ENCODE measurements at regions not wholly inside any gene's neighbourhood (a gene's known extent, or its start where the extent isn't known, plus 50 kb on each side); places are given as distances from the start of the nearest gene placed in this dataset.

- Histone ChIP-seq H3K9ac (ENCODE audit: low read length in 3 of 3) (no peak overlapping the region), H3K9me3 (ENCODE audit: control insufficient read depth in 2 of 3, insufficient read depth in 1 of 3, low read length in 3 of 3) (no peaks in the 10 kb centered on the region), H3K27ac (ENCODE audit: low read depth in 2 of 2, low read length in 2 of 2) (no peak overlapping the region), H3K27me3 (ENCODE audit: control insufficient read depth, insufficient read depth, low read length) (no peaks in the 10 kb centered on the region), H3K36me3 (ENCODE audit: control insufficient read depth in 2 of 3, insufficient read depth in 3 of 3, low read length in 3 of 3) (no peaks in the 10 kb centered on the region), H3K4me1 (ENCODE audit: control insufficient read depth in 2 of 3, insufficient read depth in 2 of 3, low read depth in 1 of 3, low read length in 3 of 3) (no peaks in the 10 kb centered on the region), H3K4me3 (ENCODE audit: low read length in 3 of 3) (no peak overlapping the region)
- intact Hi-C loops (cut with DNase I) = no loop called here
- TF ChIP-seq, protein P1, sequence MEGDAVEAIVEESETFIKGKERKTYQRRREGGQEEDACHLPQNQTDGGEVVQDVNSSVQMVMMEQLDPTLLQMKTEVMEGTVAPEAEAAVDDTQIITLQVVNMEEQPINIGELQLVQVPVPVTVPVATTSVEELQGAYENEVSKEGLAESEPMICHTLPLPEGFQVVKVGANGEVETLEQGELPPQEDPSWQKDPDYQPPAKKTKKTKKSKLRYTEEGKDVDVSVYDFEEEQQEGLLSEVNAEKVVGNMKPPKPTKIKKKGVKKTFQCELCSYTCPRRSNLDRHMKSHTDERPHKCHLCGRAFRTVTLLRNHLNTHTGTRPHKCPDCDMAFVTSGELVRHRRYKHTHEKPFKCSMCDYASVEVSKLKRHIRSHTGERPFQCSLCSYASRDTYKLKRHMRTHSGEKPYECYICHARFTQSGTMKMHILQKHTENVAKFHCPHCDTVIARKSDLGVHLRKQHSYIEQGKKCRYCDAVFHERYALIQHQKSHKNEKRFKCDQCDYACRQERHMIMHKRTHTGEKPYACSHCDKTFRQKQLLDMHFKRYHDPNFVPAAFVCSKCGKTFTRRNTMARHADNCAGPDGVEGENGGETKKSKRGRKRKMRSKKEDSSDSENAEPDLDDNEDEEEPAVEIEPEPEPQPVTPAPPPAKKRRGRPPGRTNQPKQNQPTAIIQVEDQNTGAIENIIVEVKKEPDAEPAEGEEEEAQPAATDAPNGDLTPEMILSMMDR (IDR thresholded peaks at IDR 0.05; ENCODE audit: borderline replicate concordance, extremely low read depth, insufficient read depth) = no peak
- DNase-seq = no peak
- no peak for FAIRE-seq
Observed at GRCh38 chr7:66528652-66529051, 100.0 kb upstream of the KCTD7 start.

DNA sequence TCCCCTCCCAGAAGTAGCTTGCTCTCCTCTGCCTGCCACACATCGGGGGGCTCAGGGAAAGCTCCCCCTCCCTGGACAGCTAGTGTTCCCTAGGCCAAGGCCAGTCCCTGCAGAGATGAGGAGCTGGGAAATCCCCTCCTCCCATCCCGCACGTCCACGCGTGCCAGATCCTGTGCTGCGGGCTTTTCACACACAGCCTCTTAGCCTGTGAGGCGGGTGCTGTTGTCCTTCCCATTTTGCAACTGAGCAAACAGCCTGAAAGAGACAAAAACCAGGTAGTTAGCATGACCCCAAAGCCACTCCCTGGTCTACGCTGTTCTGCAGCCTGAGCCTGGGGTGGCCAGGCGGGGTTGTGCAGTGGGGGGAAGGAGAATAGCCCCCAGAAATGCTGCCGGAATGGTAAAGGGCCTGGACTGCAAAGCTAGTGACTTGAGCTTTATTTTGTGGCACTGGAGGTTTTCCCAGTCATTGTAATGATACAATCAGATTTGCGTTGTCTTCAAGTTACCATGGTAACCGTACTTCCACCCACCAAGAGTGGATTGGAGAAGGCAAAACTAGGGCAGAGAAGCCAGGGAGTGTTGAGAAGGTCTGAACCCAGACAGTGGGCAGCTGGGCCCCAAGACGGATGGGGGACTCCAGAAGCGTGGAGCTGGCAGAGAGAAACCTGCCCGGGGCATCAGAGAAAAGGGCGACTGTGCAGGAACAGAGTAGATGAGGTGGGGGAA is 98.6 kb upstream of the KCTD7 start:
- intact Hi-C loops (cut with DNase I) = no loop called here
- H3K36me3 ChIP-seq (ENCODE audit: control insufficient read depth in 2 of 3, insufficient read depth in 3 of 3, low read length in 3 of 3) = no peaks in the 10 kb centered on the region
- H3K9me3 ChIP-seq (ENCODE audit: control insufficient read depth in 2 of 3, insufficient read depth in 1 of 3, low read length in 3 of 3) = no peaks in the 10 kb centered on the region
- no peak for DNase-seq
- TF ChIP-seq, protein P1 (IDR thresholded peaks at IDR 0.05; ENCODE audit: borderline replicate concordance, extremely low read depth, insufficient read depth) = no peak
- H3K9ac ChIP-seq (ENCODE audit: low read length in 3 of 3) = no peak overlapping the region
- H3K4me3 ChIP-seq (ENCODE audit: low read length in 3 of 3) = no peak overlapping the region
- H3K27ac ChIP-seq (ENCODE audit: low read depth in 2 of 2, low read length in 2 of 2) = no peak overlapping the region
- no peaks in the 10 kb centered on the region for H3K27me3 ChIP-seq (ENCODE audit: control insufficient read depth, insufficient read depth, low read length)
- no peak for FAIRE-seq
- H3K4me1 ChIP-seq (ENCODE audit: control insufficient read depth in 2 of 3, insufficient read depth in 2 of 3, low read depth in 1 of 3, low read length in 3 of 3) = no peaks in the 10 kb centered on the region

DNA sequence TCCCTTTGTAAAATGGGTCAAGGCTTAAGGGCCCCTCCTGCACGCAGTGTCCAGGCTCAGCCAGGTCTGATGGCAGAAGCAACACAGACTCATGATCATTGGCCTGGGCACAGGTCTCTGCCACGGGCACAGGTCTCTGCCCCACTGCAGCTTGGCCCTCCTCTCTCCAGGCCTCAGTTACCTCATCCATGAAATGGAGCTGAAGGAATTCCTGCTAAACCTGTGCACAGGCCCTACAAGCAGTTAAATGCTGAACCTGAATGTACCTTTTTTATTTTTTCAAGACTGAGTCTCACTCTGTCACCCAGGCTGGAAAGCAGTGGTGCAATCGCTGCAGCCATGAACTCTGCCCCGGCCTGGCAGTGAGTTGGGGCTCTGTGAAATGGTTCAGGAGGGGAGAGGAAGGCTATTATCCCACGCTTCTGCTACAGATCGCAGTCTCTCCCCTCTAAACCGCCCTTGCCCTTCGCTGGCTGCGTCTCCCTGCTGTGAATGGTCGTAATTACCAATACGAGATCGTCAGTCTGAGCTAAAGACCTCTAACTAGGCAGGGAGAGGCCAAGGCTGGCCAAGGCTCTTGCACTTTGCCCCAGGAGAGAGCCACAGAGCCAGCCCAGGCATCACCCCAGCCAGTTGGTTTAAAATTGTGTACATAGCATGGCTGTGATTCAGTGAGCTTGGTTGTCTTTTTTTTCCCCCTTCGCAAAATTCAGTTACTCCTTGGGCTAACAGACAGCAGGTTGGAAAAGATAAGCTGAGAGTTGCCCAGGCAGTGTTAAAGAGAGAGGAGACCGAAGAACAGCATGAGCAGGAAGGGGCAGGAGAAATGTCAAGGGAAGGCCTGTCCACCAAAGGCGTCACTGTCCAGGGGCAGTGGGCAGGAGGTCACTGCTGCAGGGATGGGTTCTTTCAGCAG is 93.0 kb upstream of the KCTD7 start:
- H3K27me3 ChIP-seq (ENCODE audit: control insufficient read depth, insufficient read depth, low read length) = no peaks in the 10 kb centered on the region
- H3K4me1 ChIP-seq (ENCODE audit: control insufficient read depth in 2 of 3, insufficient read depth in 2 of 3, low read depth in 1 of 3, low read length in 3 of 3) = peaks cover 0 to 3% (median 0%) of the 10 kb centered on the region in 3 donors
- TF ChIP-seq, protein P1 (IDR thresholded peaks at IDR 0.05; ENCODE audit: borderline replicate concordance, extremely low read depth, insufficient read depth) = no peak
- no peaks in the 10 kb centered on the region for H3K9me3 ChIP-seq (ENCODE audit: control insufficient read depth in 2 of 3, insufficient read depth in 1 of 3, low read length in 3 of 3)
- FAIRE-seq = no peak
- H3K4me3 ChIP-seq (ENCODE audit: low read length in 3 of 3) = no peak overlapping the region
- DNase-seq = no peak
- no peaks in the 10 kb centered on the region for H3K36me3 ChIP-seq (ENCODE audit: control insufficient read depth in 2 of 3, insufficient read depth in 3 of 3, low read length in 3 of 3)
- intact Hi-C loops (cut with DNase I) = no loop called here
- H3K9ac ChIP-seq (ENCODE audit: low read length in 3 of 3) = no peak overlapping the region
- peak overlapping the region in 1 of 2 donors; percentile 7 for H3K27ac ChIP-seq (ENCODE audit: low read depth in 2 of 2, low read length in 2 of 2)

Measured in kidney (tissue), 13 donors.